Activated naive CD4-positive, alpha-beta T cell treated with anti-CD3 and anti-CD28 coated beads for 36 hours (primary cell): ENCODE measurements at regions not wholly inside any gene's neighbourhood (a gene's known extent, or its start where the extent isn't known, plus 50 kb on each side); places are given as distances from the start of the nearest gene placed in this dataset.
A peak's percentile ranks its signal among the peaks of the same experiment; 100 is the strongest.

Experiments used
- CTCF ChIA-PET: fragments of 350-600 bp; sonication (Branson Sonifier 250); formaldehyde crosslinking; loops from one replicate; lab custom pipeline; 2021; ENCODE audit warnings: antibody characterized with exemption; lab: Charles Lee
- DNase-seq: peaks from one replicate; pipeline ENCODE4 v3.0.0-alpha.2; 2020
- H3K27ac Mint-ChIP-seq: one replicate; pipeline ENCODE4 v1.8.0; 2021; ENCODE audit warnings: mild to moderate bottlenecking, mixed read lengths
- H3K27me3 Mint-ChIP-seq: one replicate; pipeline ENCODE4 v1.8.0; 2021; ENCODE audit warnings: low read depth, mixed read lengths
- H3K36me3 Mint-ChIP-seq: one replicate; pipeline ENCODE4 v1.8.0; 2021; ENCODE audit warnings: low read depth, mixed read lengths
- H3K4me1 Mint-ChIP-seq: one replicate; pipeline ENCODE4 v1.8.0; 2021; ENCODE audit warnings: low read depth, mixed read lengths
- H3K4me3 Mint-ChIP-seq: one replicate; pipeline ENCODE4 v1.8.0; 2021; ENCODE audit warnings: mild to moderate bottlenecking, moderate library complexity, mixed read lengths
- H3K9me3 Mint-ChIP-seq: one replicate; pipeline ENCODE4 v1.8.0; 2021; ENCODE audit warnings: mixed read lengths
- intact Hi-C: fragments of 100-400 bp; cut with micrococcal nuclease; formaldehyde crosslinking; loops from one replicate; pipeline ENCODE4 v1.15.1; 2023

- no peaks in the 10 kb centered on the region for H3K27me3 Mint-ChIP-seq
- H3K4me1 Mint-ChIP-seq = peaks cover 5% of the 10 kb centered on the region
- no peak overlapping the region for H3K4me3 Mint-ChIP-seq
- CTCF ChIA-PET = no interaction called here
- H3K36me3 Mint-ChIP-seq = no peaks in the 10 kb centered on the region
- intact Hi-C loops = no loop called here
- no peak overlapping the region for H3K27ac Mint-ChIP-seq
- H3K9me3 Mint-ChIP-seq = no peaks in the 10 kb centered on the region
- DNase-seq = no peak
Observed at GRCh38 chr4:71257761-71258160, 81.1 kb upstream of the SLC4A4 start.

GRCh38 chr4:71258323-71258722 is 80.5 kb upstream of the SLC4A4 start:
- intact Hi-C loops = no loop called here
- DNase-seq = no peak
- Mint-ChIP-seq H3K27me3 (no peaks in the 10 kb centered on the region), H3K36me3 (no peaks in the 10 kb centered on the region), H3K4me3 (no peak overlapping the region), H3K9me3 (no peaks in the 10 kb centered on the region), H3K4me1 (peaks cover 5% of the 10 kb centered on the region), H3K27ac (no peak overlapping the region)
- CTCF ChIA-PET = no interaction called here

DNA sequence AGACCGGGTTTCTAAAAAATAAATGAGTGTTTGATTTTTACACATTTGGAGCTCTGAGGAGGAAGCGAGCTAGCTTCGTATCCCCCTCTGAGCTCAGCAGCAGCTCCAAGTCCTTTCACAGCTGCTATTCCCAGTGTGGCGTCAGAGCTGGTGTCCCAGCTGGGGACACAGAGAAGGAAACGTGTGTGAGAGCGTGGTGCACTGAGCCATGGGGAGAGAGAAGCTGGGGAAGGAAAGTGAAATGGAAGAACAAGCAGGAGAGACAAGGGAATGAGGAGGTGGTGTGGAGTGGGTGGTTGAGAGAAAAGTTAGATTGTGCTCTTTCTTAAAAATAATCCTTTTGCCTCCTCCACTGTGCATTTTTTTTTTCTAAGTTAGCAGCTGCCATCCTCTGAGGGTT is 79.5 kb upstream of the SLC4A4 start:
- no peaks in the 10 kb centered on the region for H3K9me3 Mint-ChIP-seq
- DNase-seq = no peak
- no peak overlapping the region for H3K27ac Mint-ChIP-seq
- H3K27me3 Mint-ChIP-seq = no peaks in the 10 kb centered on the region
- intact Hi-C loops = no loop called here
- CTCF ChIA-PET = no interaction called here
- H3K4me3 Mint-ChIP-seq = no peak overlapping the region
- H3K4me1 Mint-ChIP-seq = peaks cover 5% of the 10 kb centered on the region
- no peaks in the 10 kb centered on the region for H3K36me3 Mint-ChIP-seq

DNA sequence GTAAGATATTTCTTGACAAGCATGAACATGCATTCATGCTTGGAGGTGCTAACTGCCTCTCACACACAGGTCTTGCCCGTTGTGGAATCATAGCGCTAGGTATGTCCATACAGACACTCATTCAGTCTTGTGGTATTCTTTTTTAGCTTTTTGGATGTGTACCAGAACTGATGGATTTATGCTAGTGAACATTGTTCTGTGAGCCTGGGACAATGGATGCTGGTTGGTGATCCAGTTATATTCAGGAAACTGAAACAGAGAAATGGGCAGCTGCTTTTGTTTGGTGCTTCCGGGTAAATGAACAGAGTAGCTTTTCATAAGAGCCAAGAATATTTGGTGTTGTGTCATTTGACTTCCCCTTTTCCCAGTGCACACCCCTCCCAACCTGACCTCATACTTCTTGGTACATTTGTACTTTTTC is 78.9 kb upstream of the SLC4A4 start:
- H3K36me3 Mint-ChIP-seq = no peaks in the 10 kb centered on the region
- H3K9me3 Mint-ChIP-seq = no peaks in the 10 kb centered on the region
- intact Hi-C loops = no loop called here

DNA sequence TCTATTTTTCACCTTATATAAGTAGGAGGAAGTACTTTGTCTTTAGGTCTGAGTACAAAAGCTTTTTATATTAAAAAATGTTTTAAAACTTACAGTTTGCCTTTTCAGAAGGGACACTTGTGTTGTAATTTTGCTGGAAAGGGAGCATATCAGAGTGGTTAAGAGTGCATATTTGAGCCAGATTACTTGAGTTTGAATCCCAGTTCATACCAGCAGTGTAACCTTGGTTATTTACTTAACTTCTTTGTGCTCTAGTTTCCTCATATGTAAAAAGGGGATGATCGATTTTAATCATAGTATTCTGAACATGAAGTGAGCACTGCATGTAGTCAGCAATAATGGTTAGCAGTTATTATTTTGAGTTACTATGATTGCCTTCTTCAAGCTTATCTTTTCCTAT is 78.3 kb upstream of the SLC4A4 start:
- intact Hi-C loops = no loop called here
- CTCF ChIA-PET = interaction anchor here (1.4 kb wide), 1 partner anchor 10 kb away, joined by 5 read pairs; no protein-coding TSS in a partner anchor
- Mint-ChIP-seq H3K27ac (no peak overlapping the region), H3K4me3 (no peak overlapping the region), H3K27me3 (no peaks in the 10 kb centered on the region), H3K4me1 (peaks cover 5% of the 10 kb centered on the region), H3K36me3 (no peaks in the 10 kb centered on the region), H3K9me3 (no peaks in the 10 kb centered on the region)
- DNase-seq = no peak

More for the DNA sequence above, 78.9 kb upstream of the SLC4A4 start:
- no peak overlapping the region for H3K27ac Mint-ChIP-seq
- DNase-seq = no peak
- no peaks in the 10 kb centered on the region for H3K27me3 Mint-ChIP-seq
- peaks cover 5% of the 10 kb centered on the region for H3K4me1 Mint-ChIP-seq
- CTCF ChIA-PET = interaction anchor here (1.4 kb wide), 1 partner anchor 11 kb away, joined by 5 read pairs; no protein-coding TSS in a partner anchor
- no peak overlapping the region for H3K4me3 Mint-ChIP-seq

- H3K27ac Mint-ChIP-seq = no peak overlapping the region
- no peak for DNase-seq
- intact Hi-C loops = no loop called here
- H3K36me3 Mint-ChIP-seq = no peaks in the 10 kb centered on the region
- H3K9me3 Mint-ChIP-seq = no peaks in the 10 kb centered on the region
- peaks cover 5% of the 10 kb centered on the region for H3K4me1 Mint-ChIP-seq
- H3K4me3 Mint-ChIP-seq = no peak overlapping the region
- H3K27me3 Mint-ChIP-seq = no peaks in the 10 kb centered on the region
- CTCF ChIA-PET = interaction anchor here (1.4 kb wide), 1 partner anchor 10 kb away, joined by 5 read pairs; no protein-coding TSS in a partner anchor
Observed at GRCh38 chr4:71261001-71261400, 77.8 kb upstream of the SLC4A4 start.

DNA sequence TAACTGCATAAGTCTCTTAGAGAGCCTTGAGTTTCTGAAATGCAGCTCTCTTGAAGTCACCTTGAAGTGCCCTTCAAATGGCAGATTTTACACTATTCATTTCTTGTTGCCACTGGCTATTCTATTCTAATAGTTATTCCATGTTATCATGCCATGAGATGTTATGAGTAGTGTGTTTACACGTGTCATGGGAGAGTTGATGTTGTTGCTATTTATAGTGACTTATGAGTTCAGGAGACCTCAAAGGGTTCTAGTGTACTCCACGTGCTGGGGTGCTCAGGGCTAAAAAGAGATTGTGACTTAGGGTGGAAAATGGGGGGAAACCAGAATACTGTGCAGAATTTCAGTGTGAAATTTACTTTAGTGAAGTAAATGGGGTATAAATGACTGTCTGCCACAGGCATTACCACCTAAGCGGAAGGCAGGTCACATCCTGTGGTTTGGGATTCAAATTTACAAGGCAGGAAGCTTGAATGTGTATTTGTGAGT is 77.1 kb upstream of the SLC4A4 start:
- H3K27me3 Mint-ChIP-seq = no peaks in the 10 kb centered on the region
- no peak overlapping the region for H3K27ac Mint-ChIP-seq

DNA sequence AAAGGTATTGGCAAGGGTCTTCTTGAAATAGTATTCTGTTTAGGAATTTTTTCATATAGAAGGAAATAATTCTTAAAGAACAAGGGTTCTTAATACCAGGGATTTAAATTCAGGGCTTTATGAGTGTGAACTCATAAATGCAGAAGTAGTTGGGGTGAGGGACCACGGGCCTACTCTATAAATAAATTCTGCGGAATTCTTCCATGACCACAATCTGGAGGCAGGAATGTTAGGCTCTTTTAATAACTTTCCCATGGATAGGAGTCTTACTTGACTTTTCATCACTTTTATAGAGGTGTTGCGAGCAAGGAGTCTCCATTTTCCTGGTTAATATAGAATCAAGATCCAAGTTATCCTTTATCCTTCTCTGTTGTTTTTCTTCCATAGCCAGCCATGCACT is 76.7 kb upstream of the SLC4A4 start:
- no peaks in the 10 kb centered on the region for H3K9me3 Mint-ChIP-seq
- H3K27me3 Mint-ChIP-seq = no peaks in the 10 kb centered on the region

More for the DNA sequence above, 77.1 kb upstream of the SLC4A4 start:
- Mint-ChIP-seq H3K4me1 (peaks cover 5% of the 10 kb centered on the region), H3K36me3 (no peaks in the 10 kb centered on the region), H3K4me3 (no peak overlapping the region), H3K9me3 (no peaks in the 10 kb centered on the region)
- CTCF ChIA-PET = interaction anchor here (1.4 kb wide), 1 partner anchor 9 kb away, joined by 5 read pairs; no protein-coding TSS in a partner anchor
- intact Hi-C loops = no loop called here
- peak; percentile 26 for DNase-seq

GRCh38 chr4:71266090-71266794 is 72.6 kb upstream of the SLC4A4 start:
- no peaks in the 10 kb centered on the region for H3K9me3 Mint-ChIP-seq
- peaks cover 4% of the 10 kb centered on the region for H3K27me3 Mint-ChIP-seq
- H3K36me3 Mint-ChIP-seq = no peaks in the 10 kb centered on the region
- no peak overlapping the region for H3K27ac Mint-ChIP-seq
- intact Hi-C loops = no loop called here
- DNase-seq = no peak
- H3K4me3 Mint-ChIP-seq = no peak overlapping the region
- CTCF ChIA-PET = interaction anchor here (0.6 kb wide), 3 partner anchors 204 to 364 kb away, joined by 3 to 5 read pairs (median 3); no protein-coding TSS in a partner anchor
- peaks cover 5% of the 10 kb centered on the region for H3K4me1 Mint-ChIP-seq

More for the DNA sequence above, 76.7 kb upstream of the SLC4A4 start:
- H3K27ac Mint-ChIP-seq = no peak overlapping the region
- H3K4me3 Mint-ChIP-seq = no peak overlapping the region
- peaks cover 5% of the 10 kb centered on the region for H3K4me1 Mint-ChIP-seq
- CTCF ChIA-PET = no interaction called here
- H3K36me3 Mint-ChIP-seq = no peaks in the 10 kb centered on the region
- intact Hi-C loops = no loop called here
- DNase-seq = no peak

DNA sequence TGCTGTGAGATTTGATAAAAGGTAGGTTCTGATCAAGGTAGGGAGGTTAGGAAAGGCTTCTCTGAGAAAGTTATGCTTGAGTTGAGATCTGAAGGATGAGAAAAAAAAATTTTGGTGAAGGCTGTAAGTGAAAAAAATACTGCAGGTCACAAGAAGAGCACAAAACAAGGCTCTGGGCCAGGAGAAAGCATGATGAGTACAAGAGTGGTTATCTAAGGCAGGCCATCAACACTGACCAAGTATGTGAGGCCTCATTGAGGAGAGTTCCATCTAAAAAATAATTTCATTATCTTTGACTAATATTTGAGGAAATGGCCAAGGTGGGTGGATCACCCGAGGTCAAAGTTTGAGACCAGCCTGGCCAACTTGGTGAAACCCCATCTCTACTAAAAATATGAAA is 71.6 kb upstream of the SLC4A4 start:
- no peaks in the 10 kb centered on the region for H3K36me3 Mint-ChIP-seq
- H3K4me1 Mint-ChIP-seq = no peaks in the 10 kb centered on the region
- CTCF ChIA-PET = no interaction called here
- H3K4me3 Mint-ChIP-seq = no peak overlapping the region
- H3K27ac Mint-ChIP-seq = no peak overlapping the region
- intact Hi-C loops = no loop called here
- DNase-seq = no peak
- peaks cover 4% of the 10 kb centered on the region for H3K27me3 Mint-ChIP-seq
- no peaks in the 10 kb centered on the region for H3K9me3 Mint-ChIP-seq

- CTCF ChIA-PET = interaction anchor here (0.6 kb wide), 1 partner anchor 278 kb away, joined by 4 read pairs; no protein-coding TSS in a partner anchor
- DNase-seq = no peak
- Mint-ChIP-seq H3K4me1 (no peaks in the 10 kb centered on the region), H3K4me3 (no peak overlapping the region), H3K36me3 (no peaks in the 10 kb centered on the region), H3K27me3 (peaks cover 4% of the 10 kb centered on the region), H3K27ac (no peak overlapping the region), H3K9me3 (no peaks in the 10 kb centered on the region)
- intact Hi-C loops = no loop called here
Observed at GRCh38 chr4:71268166-71268565, 70.7 kb upstream of the SLC4A4 start.

GRCh38 chr4:71269233-71269632 is 69.6 kb upstream of the SLC4A4 start:
- H3K27ac Mint-ChIP-seq = no peak overlapping the region
- H3K4me1 Mint-ChIP-seq = no peaks in the 10 kb centered on the region
- no peak overlapping the region for H3K4me3 Mint-ChIP-seq
- intact Hi-C loops = no loop called here
- no peaks in the 10 kb centered on the region for H3K36me3 Mint-ChIP-seq
- no peak for DNase-seq
- H3K27me3 Mint-ChIP-seq = peaks cover 4% of the 10 kb centered on the region
- CTCF ChIA-PET = interaction anchor here (1.7 kb wide), 1 partner anchor 21 kb away, joined by 4 read pairs; no protein-coding TSS in a partner anchor
- no peaks in the 10 kb centered on the region for H3K9me3 Mint-ChIP-seq

- peaks cover 4% of the 10 kb centered on the region for H3K27me3 Mint-ChIP-seq
- DNase-seq = peak; percentile 55
- H3K36me3 Mint-ChIP-seq = no peaks in the 10 kb centered on the region
- no peak overlapping the region for H3K4me3 Mint-ChIP-seq
- no peaks in the 10 kb centered on the region for H3K9me3 Mint-ChIP-seq
- H3K4me1 Mint-ChIP-seq = peaks cover 10% of the 10 kb centered on the region
- CTCF ChIA-PET = interaction anchor here (0.6 to 1.7 kb wide), 5 partner anchors 10 to 440 kb away, joined by 3 to 5 read pairs (median 3); no protein-coding TSS in a partner anchor
- intact Hi-C loops = loop anchor here (1.0 kb wide), 1 partner anchor 442 kb away; no protein-coding TSS in a partner anchor
- no peak overlapping the region for H3K27ac Mint-ChIP-seq
Observed at GRCh38 chr4:71270901-71271300, 67.9 kb upstream of the SLC4A4 start.
